Liver (tissue), 3 donors: ENCODE measurements at regions not wholly inside any gene's neighbourhood (a gene's known extent, or its start where the extent isn't known, plus 50 kb on each side); places are given as distances from the start of the nearest gene placed in this dataset.

Experiments
- ATF3 ChIP-seq: IDR thresholded peaks from 2 replicates; pipeline ENCODE4 v1.6.1; 2016; ENCODE audit warnings: antibody characterized with exemption
- CTCF ChIP-seq: fragments of 150-350 bp; IDR thresholded peaks from 2 replicates; pipeline ENCODE4 v1.5.1; 2017; ENCODE audit warnings: improper control_type of control experiment, low read depth, low read length; ENCODE audit not compliant: missing input control
- GABPA ChIP-seq, 2 donors: IDR thresholded peaks in 1 of 2; conservative IDR thresholded peaks in 1 of 2; 2 replicates each; pipeline ENCODE4 v1.6.1; 2016; ENCODE audit warnings: antibody characterized with exemption in 2 of 2, mild to moderate bottlenecking in 1 of 2, moderate library complexity in 1 of 2
- MAX ChIP-seq: IDR thresholded peaks from 2 replicates; pipeline ENCODE4 v1.6.1; 2016; ENCODE audit warnings: antibody characterized with exemption
- RAD21 ChIP-seq, 2 donors: IDR thresholded peaks; 2 replicates each; pipeline ENCODE4 v1.6.1; 2016; ENCODE audit warnings: antibody characterized with exemption in 2 of 2, mild to moderate bottlenecking in 2 of 2
- REST ChIP-seq: IDR thresholded peaks from 2 replicates; pipeline ENCODE4 v1.6.1; 2016; ENCODE audit warnings: antibody characterized with exemption, mild to moderate bottlenecking
- SP1 ChIP-seq: IDR thresholded peaks from 2 replicates; pipeline ENCODE4 v1.6.1; 2018; ENCODE audit warnings: antibody characterized with exemption, mild to moderate bottlenecking
- YY1 ChIP-seq: IDR thresholded peaks from 2 replicates; pipeline ENCODE4 v1.6.1; 2016; ENCODE audit warnings: antibody characterized with exemption, mild to moderate bottlenecking
- donor health status: healthy.
- donor health status: healthy.

- TF ChIP-seq SP1 (no peak), CTCF (no peak), REST (no peak), YY1 (no peak), RAD21 (IDR thresholded peaks at IDR 0.05) (no peak), GABPA (IDR thresholded peaks at IDR 0.05 in 1 of 2, conservative IDR thresholded peaks at IDR 0.05 in 1 of 2) (no peak), MAX (no peak), ATF3 (no peak)
Measured at GRCh38 chr2:58369594-58369993, 128.5 kb upstream of the FANCL start.
